Activated CD4-positive, alpha-beta T cell treated with anti-CD3 and anti-CD28 coated beads, Interleukin-2, amount 50 U/mL, for 16 hours (primary cell): ENCODE measurements at regions not wholly inside any gene's neighbourhood (a gene's known extent, or its start where the extent isn't known, plus 50 kb on each side); places are given as distances from the start of the nearest gene placed in this dataset.
"Not testable (repeated sequence)": the region's sequence is repeated elsewhere in the genome, so short reads cannot be mapped to it uniquely, and the experiment has no call there.

Experiments
- DNase-seq: peaks from one replicate; pipeline ENCODE4 v3.0.0-alpha.2; 2020

GRCh38 chr2:207331674-207332073 lies 165.9 kb upstream of the KLF7 start:
- DNase-seq = no peak

DNA sequence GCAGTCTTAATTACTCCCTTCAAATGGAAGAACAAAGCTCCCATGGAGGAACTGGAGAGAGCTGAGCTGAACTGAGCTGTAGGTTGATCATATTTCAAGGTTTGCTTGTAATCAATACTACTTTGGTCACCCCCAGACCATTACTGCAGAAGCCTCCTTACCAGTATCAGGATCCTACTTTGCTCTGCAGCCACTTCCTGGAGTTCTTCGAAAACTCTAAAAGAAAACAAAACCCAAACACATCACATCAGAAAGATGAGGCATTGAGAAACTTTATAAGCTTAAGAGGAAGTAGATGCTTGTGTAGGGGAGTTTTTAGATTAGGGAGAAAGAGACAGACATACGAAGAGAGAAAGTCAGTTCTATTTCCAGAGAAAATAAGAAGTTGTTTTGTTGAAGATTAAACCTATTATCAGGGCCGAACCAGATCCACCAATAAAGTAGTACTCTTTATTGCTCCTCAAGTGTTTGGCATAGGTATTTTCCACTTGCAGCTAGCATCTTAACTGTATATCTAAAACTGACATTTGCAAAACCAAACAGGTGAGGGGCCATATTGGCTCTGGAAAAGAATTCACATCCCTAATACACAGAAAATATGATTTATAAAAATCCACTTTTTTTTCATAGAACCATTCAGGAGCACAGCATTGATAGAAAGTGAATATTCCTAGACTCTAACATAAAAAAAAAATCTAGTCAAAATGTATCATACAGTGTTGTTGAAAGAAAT lies 166.9 kb upstream of the KLF7 start:
- DNase-seq = peak; percentile 70

DNA sequence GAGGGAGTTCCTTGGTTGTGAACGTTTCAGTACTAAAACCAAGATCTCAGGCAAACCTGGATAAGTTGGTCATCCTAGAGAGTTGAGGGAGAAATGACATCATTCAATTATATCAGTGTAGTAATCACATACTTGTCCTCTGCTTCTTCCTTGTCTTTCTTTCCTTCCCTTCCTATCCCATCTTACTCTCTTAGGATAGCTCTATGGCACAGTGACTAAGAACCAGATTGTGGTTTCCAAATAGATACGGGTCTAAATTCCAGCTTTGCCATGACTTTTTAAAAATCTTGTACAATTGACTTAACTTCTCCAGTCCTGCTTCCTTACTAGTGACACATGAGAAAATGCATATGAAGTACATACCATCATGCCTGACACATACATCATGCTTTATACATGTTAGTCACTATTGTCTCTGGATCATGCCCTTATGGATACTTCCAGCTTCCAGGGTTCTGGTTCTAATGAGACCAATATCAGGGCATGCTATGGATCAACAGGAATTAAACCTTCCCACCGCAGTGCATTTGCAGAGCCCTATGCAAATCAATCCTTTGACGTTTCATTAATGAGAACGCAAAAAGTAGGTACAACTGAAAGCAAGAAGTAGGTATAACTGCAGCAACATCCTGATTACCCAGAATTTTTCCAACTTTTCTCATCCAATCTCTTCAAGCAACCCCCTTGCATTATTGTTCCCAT lies 168.0 kb upstream of the KLF7 start:
- no peak for DNase-seq

DNA sequence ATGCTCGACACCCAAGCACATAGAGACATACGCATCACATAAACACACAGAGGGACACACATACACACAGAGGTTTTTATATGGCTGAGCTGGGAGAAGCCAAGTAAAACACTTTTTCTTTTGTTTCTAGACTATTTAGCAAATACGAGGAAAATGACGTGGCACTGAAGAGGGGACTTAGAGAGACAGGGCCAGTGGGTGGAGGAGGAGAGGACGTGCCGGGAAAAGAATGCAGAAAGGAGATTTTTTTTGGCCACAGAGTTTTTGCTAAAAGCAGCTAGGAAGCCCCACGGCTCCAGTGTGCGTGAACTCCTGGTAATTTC lies 168.5 kb upstream of the KLF7 start:
- no peak for DNase-seq

DNA sequence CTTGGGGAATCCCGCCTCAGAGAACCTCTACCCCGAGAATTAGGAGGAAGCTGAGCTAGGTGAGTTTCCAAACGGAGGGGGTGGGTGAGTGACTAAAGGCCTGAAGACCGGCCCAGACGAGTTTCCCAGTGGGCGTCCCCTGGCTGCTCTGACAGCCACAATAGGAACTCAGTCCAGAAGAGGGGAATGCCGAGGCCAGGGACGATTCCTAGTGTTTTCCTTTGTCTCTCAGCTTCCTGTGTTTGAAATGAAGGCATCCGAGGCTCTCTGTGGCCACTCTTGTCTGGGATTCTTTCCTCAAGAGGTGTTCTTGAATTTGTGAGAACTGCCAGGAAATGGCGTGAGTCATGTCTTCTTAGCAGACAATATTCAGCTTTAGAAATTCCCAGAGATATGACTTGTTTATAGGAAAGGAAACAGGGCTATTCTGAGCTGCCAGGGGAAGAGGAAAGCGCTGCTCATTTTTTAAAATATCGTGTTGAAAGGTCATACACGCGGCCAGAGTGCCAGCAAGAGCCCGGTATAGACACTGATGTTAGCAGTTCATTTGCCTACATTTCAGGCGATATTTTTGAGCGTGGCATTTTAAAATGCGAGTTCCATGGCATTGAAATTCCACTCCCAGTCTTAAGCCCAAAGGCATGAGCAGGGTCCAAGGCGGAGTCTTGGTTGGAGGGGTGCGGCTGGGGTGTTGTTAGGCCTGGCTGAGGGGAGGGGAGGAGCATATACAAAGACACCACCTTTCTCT lies 169.1 kb upstream of the KLF7 start:
- peak; percentile 56 for DNase-seq

GRCh38 chr2:207337234-207338219 lies 171.8 kb upstream of the KLF7 start:
- DNase-seq = peak; percentile 58

- no peak for DNase-seq
Measured at GRCh38 chr2:207338220-207338607, 172.5 kb upstream of the KLF7 start.

DNA sequence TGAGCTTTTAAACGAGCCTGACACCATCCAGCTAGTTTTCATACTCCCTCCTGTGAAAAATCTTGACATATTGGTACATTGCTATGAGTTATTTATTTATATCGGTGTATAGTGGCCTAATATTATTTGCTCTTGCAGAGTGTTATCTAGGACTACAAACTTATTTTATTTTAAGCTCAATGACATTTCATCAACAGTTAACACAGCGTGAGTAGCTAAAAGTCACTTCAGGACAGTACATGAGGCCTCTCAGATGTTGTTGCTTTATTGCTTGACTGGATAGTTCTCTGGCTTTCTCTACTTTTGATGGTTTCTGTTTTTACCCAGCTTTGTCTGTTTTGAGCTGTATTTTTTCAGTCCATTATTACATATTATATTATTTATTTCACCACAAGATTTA lies 172.9 kb upstream of the KLF7 start:
- no peak for DNase-seq

GRCh38 chr2:207341112-207341750 lies 175.5 kb upstream of the KLF7 start:
- DNase-seq = no peak

DNA sequence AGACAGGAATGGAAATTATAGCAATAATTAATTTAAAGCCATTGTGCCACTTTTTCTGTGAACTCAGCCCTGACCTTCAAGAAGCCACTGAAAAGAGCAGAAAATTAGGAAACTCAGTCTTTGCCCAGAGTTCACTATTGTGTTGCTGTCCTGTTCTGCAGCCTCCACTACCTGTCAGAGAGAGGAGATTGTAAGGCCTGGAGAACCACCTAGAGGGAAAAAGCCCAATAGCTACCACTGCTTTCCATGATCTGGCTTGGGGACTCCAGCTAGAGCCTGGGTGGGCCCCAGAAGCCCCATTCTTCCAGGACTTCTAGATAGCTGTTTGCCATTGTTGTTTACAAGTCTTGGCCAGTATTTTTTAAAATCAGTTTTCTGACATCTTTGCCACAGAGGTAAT lies 176.1 kb upstream of the KLF7 start:
- DNase-seq = no peak

DNA sequence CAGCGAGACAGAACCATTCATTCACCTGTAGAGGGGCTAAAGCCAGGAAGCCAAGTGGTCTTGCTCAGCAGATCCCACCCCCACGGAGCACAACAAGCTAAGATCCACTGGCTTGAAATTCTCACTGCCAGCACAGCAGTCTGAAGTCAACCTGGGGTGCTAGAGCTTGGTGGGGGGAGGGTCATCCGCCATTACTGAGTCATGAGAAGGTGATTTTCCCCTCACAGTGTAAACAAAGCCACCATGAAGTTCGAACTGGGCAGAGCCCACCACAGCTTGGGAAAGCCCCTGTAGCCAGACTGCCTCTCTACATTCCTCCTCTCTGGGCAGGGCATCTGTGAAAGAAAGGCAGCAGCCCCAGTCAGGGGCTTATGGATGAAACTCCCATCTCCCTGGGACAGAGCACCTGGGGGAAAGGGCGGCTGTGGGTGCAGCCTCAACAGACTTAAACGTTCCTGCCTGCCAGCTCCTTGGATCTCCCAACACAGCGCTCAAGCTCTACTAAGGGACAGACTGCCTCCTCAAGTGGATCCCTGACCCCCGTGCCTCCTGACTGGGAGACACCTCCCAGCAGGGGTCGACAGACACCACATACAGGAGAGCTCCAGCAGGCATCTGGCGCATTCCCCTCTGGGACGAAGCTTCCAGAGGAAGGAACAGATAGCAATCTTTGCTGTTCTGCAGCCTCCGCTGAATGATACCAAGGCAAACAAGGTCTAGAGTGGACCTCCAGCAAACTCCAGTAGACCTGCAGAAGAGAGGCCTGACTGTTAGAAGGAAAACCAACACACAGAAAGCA lies 179.0 kb upstream of the KLF7 start:
- not testable (repeated sequence) for DNase-seq

DNA sequence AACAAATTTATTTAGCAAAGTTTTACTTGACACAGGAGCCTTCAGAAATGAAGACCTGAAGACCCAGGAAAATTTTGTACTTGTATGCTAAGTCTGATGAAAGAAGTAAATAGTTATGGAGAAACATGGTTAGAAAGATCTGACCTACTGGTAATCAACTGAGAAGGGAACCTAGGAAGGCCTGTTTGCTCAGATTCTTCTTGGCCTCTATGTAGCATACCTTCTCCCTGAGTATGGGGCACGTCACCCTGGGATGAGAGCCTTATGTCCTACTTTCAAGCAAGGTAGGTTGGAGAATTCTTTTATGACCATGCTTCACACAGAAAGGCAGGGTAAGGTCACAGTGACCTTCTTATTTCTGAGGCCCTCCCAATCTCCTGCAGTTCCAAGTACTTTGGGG lies 178.6 kb upstream of the CREB1 start:
- no peak for DNase-seq

GRCh38 chr2:207352978-207353671 lies 176.6 kb upstream of the CREB1 start:
- DNase-seq = no peak

GRCh38 chr2:207353836-207354235 lies 175.9 kb upstream of the CREB1 start:
- no peak for DNase-seq

GRCh38 chr2:207354462-207354861 lies 175.3 kb upstream of the CREB1 start:
- no peak for DNase-seq

DNA sequence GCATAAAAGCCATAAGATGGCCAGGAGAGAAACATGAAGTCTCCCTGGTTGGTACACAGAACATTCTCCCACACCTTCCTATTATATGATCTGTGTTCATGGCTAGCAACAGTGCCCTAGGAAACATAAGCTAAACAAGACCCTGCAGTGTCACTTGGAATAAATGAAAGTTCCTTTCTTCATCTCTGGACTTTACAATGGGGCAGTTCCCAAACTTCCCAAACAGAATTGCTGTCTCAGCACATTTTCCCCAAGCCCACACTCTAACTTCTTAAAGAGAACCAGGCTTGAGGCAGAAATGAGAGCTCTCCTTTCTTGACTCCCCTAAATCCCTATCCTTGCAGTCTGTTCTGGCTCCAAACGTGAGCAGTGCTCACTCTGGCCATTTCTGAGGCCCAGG lies 173.2 kb upstream of the CREB1 start:
- DNase-seq = no peak

GRCh38 chr2:207357216-207357615 lies 172.5 kb upstream of the CREB1 start:
- DNase-seq = no peak

- no peak for DNase-seq
Measured at GRCh38 chr2:207362716-207363115, 167.0 kb upstream of the CREB1 start.

GRCh38 chr2:207363761-207364290 lies 165.9 kb upstream of the CREB1 start:
- DNase-seq = no peak

DNA sequence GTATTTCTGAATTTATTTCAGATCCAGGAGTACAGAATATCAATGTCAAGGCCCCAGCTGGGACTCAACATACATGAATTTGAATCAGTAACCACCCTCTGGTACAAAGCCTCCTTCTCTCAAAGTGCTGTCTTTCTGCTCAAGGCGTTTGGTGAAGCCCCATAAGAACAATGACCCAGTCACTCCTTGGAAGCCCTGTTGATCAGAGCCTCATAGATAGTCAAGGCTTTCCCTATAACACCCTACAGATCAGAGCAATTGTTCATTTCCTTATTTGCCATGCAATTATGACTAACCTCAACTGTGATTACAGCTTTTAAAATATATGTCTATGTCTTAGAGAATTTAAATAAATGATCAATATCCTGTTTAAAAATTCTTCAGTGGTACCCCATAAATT lies 159.1 kb upstream of the CREB1 start:
- DNase-seq = no peak

- no peak for DNase-seq
Measured at GRCh38 chr2:207371877-207372276, 157.9 kb upstream of the CREB1 start.
